Upper lobe of left lung (tissue), 4 donors: ENCODE measurements at regions not wholly inside any gene's neighbourhood (a gene's known extent, or its start where the extent isn't known, plus 50 kb on each side); places are given as distances from the start of the nearest gene placed in this dataset.

Experiments used
- EP300 ChIP-seq, 4 donors: sonication (generic); formaldehyde crosslinking; IDR thresholded peaks; one replicate each; pipeline ENCODE4 v1.5.1; 2017; ENCODE audit warnings: antibody characterized with exemption in 4 of 4, control low read depth in 2 of 4
- TF ChIP-seq, protein P1 (sequence below), 6 experiments: fragments of 450-650 bp in 4 of 6; fragments of 200-600 bp in 2 of 6; sonication (generic) in 2 of 6; IDR thresholded peaks; one replicate each; pipeline ENCODE4 v1.5.1; 2016 to 2019; ENCODE audit warnings: antibody characterized with exemption in 6 of 6

DNA sequence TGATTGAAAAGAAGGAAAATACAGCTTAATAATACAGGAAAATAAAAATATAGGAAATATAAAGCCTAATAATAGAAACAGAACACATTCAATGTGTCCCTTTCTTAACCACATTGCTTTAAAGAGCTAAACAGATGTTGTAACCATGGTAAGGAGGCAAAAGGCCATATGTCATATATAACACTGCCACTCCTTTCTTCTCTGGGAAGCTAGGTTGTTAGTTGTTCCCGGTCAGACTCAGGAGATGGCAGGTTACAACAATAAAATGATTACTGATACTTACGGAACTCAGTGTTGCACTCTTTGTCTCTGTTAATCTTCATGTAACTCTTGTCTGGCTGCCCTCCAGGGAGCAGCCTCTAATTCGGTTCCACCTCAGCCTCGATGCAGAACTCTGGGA, 134.7 kb upstream of the PGR start:
- TF ChIP-seq EP300 (IDR thresholded peaks at IDR 0.05) = no peak
- TF ChIP-seq, protein P1, sequence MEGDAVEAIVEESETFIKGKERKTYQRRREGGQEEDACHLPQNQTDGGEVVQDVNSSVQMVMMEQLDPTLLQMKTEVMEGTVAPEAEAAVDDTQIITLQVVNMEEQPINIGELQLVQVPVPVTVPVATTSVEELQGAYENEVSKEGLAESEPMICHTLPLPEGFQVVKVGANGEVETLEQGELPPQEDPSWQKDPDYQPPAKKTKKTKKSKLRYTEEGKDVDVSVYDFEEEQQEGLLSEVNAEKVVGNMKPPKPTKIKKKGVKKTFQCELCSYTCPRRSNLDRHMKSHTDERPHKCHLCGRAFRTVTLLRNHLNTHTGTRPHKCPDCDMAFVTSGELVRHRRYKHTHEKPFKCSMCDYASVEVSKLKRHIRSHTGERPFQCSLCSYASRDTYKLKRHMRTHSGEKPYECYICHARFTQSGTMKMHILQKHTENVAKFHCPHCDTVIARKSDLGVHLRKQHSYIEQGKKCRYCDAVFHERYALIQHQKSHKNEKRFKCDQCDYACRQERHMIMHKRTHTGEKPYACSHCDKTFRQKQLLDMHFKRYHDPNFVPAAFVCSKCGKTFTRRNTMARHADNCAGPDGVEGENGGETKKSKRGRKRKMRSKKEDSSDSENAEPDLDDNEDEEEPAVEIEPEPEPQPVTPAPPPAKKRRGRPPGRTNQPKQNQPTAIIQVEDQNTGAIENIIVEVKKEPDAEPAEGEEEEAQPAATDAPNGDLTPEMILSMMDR (IDR thresholded peaks at IDR 0.05) = no peak
